Nephron (organoid): ENCODE measurements at regions not wholly inside any gene's neighbourhood (a gene's known extent, or its start where the extent isn't known, plus 50 kb on each side); places are given as distances from the start of the nearest gene placed in this dataset.

ENCODE experiments used
- H3K27ac Mint-ChIP-seq, 3 experiments: 2 replicates each; pipeline ENCODE4 v1.8.0; 2020; ENCODE audit warnings: mixed read lengths in 3 of 3, mild to moderate bottlenecking in 2 of 3, moderate library complexity in 1 of 3
- H3K27me3 Mint-ChIP-seq: 2 replicates; pipeline ENCODE4 v1.8.0; 2021; ENCODE audit warnings: low read depth, mild to moderate bottlenecking, moderate library complexity, mixed read lengths
- H3K36me3 Mint-ChIP-seq: 2 replicates; pipeline ENCODE4 v1.8.0; 2020; ENCODE audit warnings: low read depth, mixed read lengths
- H3K4me1 Mint-ChIP-seq: 2 replicates; pipeline ENCODE4 v1.8.0; 2020; ENCODE audit warnings: mixed read lengths
- H3K4me3 Mint-ChIP-seq, 3 experiments: 2 replicates each; pipeline ENCODE4 v1.8.0; 2020; ENCODE audit warnings: mild to moderate bottlenecking in 3 of 3, mixed read lengths in 3 of 3, moderate library complexity in 2 of 3
- H3K9me3 Mint-ChIP-seq: 2 replicates; pipeline ENCODE4 v1.8.0; 2020; ENCODE audit warnings: mixed read lengths
- CTCF ChIP-seq, 3 experiments: fragments of 200-600 bp; sonication (generic); IDR thresholded peaks; one replicate each; pipeline ENCODE4 v1.5.0; 2021; ENCODE audit warnings: antibody characterized with exemption in 3 of 3; ENCODE audit not compliant: unreplicated experiment in 3 of 3

GRCh38 chr11:69986440-69986787 lies 91.7 kb upstream of the ANO1 start:
- H3K27me3 Mint-ChIP-seq: peaks cover 83% of the 10 kb centered on the region
- no peak for TF ChIP-seq CTCF (IDR thresholded peaks at IDR 0.05; ENCODE audit: unreplicated experiment in 3 of 3)
- peaks cover 37% of the 10 kb centered on the region for H3K4me1 Mint-ChIP-seq
- H3K27ac Mint-ChIP-seq: peak overlapping the region in 1 of 3 experiments; percentile 33
- H3K4me3 Mint-ChIP-seq: peak overlapping the region; percentile 31 to 70 (median 65)
- no peaks in the 10 kb centered on the region for H3K36me3 Mint-ChIP-seq
- no peaks in the 10 kb centered on the region for H3K9me3 Mint-ChIP-seq

- H3K4me3 Mint-ChIP-seq: peak overlapping the region; percentile 31 to 70 (median 65)
These were observed 91.3 kb upstream of the ANO1 start for GRCh38 chr11:69986830-69987229.

GRCh38 chr11:69992026-69992425 lies 86.1 kb upstream of the ANO1 start:
- TF ChIP-seq CTCF (IDR thresholded peaks at IDR 0.05; ENCODE audit: unreplicated experiment in 3 of 3): no peak
- H3K4me3 Mint-ChIP-seq: no peak overlapping the region

More at GRCh38 chr11:69986830-69987229, 91.3 kb upstream of the ANO1 start:
- TF ChIP-seq CTCF (IDR thresholded peaks at IDR 0.05; ENCODE audit: unreplicated experiment in 3 of 3): no peak
- Mint-ChIP-seq H3K4me1 (peaks cover 33% of the 10 kb centered on the region), H3K36me3 (no peaks in the 10 kb centered on the region), H3K9me3 (no peaks in the 10 kb centered on the region), H3K27ac (no peak overlapping the region), H3K27me3 (peaks cover 80% of the 10 kb centered on the region)

GRCh38 chr11:69992943-69993694 lies 85.0 kb upstream of the ANO1 start:
- Mint-ChIP-seq H3K27ac (no peak overlapping the region), H3K4me1 (no peaks in the 10 kb centered on the region), H3K27me3 (peaks cover 37% of the 10 kb centered on the region), H3K4me3 (no peak overlapping the region), H3K9me3 (peaks cover 7% of the 10 kb centered on the region), H3K36me3 (no peaks in the 10 kb centered on the region)
- no peak for TF ChIP-seq CTCF (IDR thresholded peaks at IDR 0.05; ENCODE audit: unreplicated experiment in 3 of 3)

More at GRCh38 chr11:69992026-69992425, 86.1 kb upstream of the ANO1 start:
- Mint-ChIP-seq H3K4me1 (peaks cover 1% of the 10 kb centered on the region), H3K27me3 (peaks cover 39% of the 10 kb centered on the region), H3K27ac (no peak overlapping the region), H3K9me3 (peaks cover 7% of the 10 kb centered on the region), H3K36me3 (no peaks in the 10 kb centered on the region)

- H3K4me3 Mint-ChIP-seq: no peak overlapping the region
- peaks cover 30% of the 10 kb centered on the region for H3K27me3 Mint-ChIP-seq
- TF ChIP-seq CTCF (IDR thresholded peaks at IDR 0.05; ENCODE audit: unreplicated experiment in 3 of 3): no peak
- H3K27ac Mint-ChIP-seq: no peak overlapping the region
- no peaks in the 10 kb centered on the region for H3K36me3 Mint-ChIP-seq
- H3K4me1 Mint-ChIP-seq: no peaks in the 10 kb centered on the region
- peaks cover 7% of the 10 kb centered on the region for H3K9me3 Mint-ChIP-seq
These were observed 83.3 kb upstream of the ANO1 start for GRCh38 chr11:69994810-69995209.

- no peak for TF ChIP-seq CTCF (IDR thresholded peaks at IDR 0.05; ENCODE audit: unreplicated experiment in 3 of 3)
- Mint-ChIP-seq H3K4me1 (no peaks in the 10 kb centered on the region), H3K9me3 (peaks cover 7% of the 10 kb centered on the region), H3K27me3 (peaks cover 26% of the 10 kb centered on the region), H3K4me3 (no peak overlapping the region), H3K36me3 (no peaks in the 10 kb centered on the region), H3K27ac (no peak overlapping the region)
These were observed 82.4 kb upstream of the ANO1 start for GRCh38 chr11:69995697-69996096.
